PC-3 (cell line): ENCODE measurements at regions not wholly inside any gene's neighbourhood (a gene's known extent, or its start where the extent isn't known, plus 50 kb on each side); places are given as distances from the start of the nearest gene placed in this dataset.

ENCODE experiments used
- ATAC-seq: fragments of 200-7000 bp; cut with Tn5 transposase; 2 replicates; pipeline ENCODE4 v1.9.1; 2020; ENCODE audit warnings: mild to moderate bottlenecking, moderate library complexity
- BruUV-seq: library from RNA; stranded (reverse); fragments of 400-500 nt; replicated peaks from 2 replicates; lab custom pipeline; 2021; lab: Mats Ljungman, UMichigan
- CTCF ChIA-PET: fragments of 300-600 bp; sonication (Branson Sonifier 250); formaldehyde crosslinking; loops from one replicate; lab custom pipeline; 2022; ENCODE audit warnings: antibody characterized with exemption; lab: Charles Lee
- POLR2A ChIA-PET: fragments of 300-600 bp; sonication (Branson Sonifier 250); formaldehyde crosslinking; loops from one replicate; lab custom pipeline; 2022; ENCODE audit warnings: antibody characterized with exemption; ENCODE audit not compliant: unreplicated experiment; lab: Charles Lee
- DNase-seq: peaks from one replicate; pipeline ENCODE4 v3.0.0-alpha.2; 2015
- H2AFZ ChIP-seq: fragments of 300-600 bp; sonication (generic); 2 replicates; pipeline ENCODE4 v1.6.0; 2016; ENCODE audit warnings: antibody characterized with exemption, low read length
- H3F3A ChIP-seq: fragments of 300-600 bp; sonication (generic); one replicate; pipeline ENCODE4 v1.6.0; 2017; ENCODE audit warnings: antibody characterized with exemption, low read length, control low read depth, mild to moderate bottlenecking; ENCODE audit not compliant: unreplicated experiment
- H3K27ac ChIP-seq: fragments of 300-600 bp; sonication (generic); 2 replicates; pipeline ENCODE4 v1.5.1; 2016; ENCODE audit warnings: mild to moderate bottlenecking, low read length
- H3K27me3 ChIP-seq: fragments of 300-600 bp; sonication (generic); 2 replicates; pipeline ENCODE4 v1.6.1; 2016; ENCODE audit warnings: low read length, mixed read lengths
- H3K36me3 ChIP-seq: fragments of 300-600 bp; sonication (generic); 2 replicates; pipeline ENCODE4 v1.6.1; 2016; ENCODE audit warnings: low read depth, mixed run types, low read length, mixed read lengths
- H3K4me1 ChIP-seq: fragments of 300-600 bp; sonication (generic); 2 replicates; pipeline ENCODE4 v1.5.1; 2016; ENCODE audit warnings: low read length; ENCODE audit not compliant: insufficient read depth
- H3K4me2 ChIP-seq: fragments of 300-600 bp; sonication (generic); 2 replicates; pipeline ENCODE4 v1.6.0; 2016; ENCODE audit warnings: low read length
- H3K4me3 ChIP-seq: fragments of 300-600 bp; sonication (generic); 2 replicates; pipeline ENCODE4 v1.5.1; 2016; ENCODE audit warnings: mild to moderate bottlenecking, low read length, mixed read lengths
- H3K79me2 ChIP-seq: fragments of 300-600 bp; sonication (generic); 2 replicates; pipeline ENCODE4 v1.6.1; 2017; ENCODE audit warnings: low read length, mixed read lengths
- H3K9ac ChIP-seq: fragments of 300-600 bp; sonication (generic); 2 replicates; pipeline ENCODE4 v1.6.0; 2016; ENCODE audit warnings: mild to moderate bottlenecking, low read length
- H3K9me2 ChIP-seq: fragments of 300-600 bp; sonication (generic); replicated peaks from 2 replicates; pipeline ENCODE4 v1.6.1; 2016; ENCODE audit warnings: mixed run types, low read length, mixed read lengths
- H3K9me3 ChIP-seq: fragments of 300-600 bp; sonication (generic); 2 replicates; pipeline ENCODE4 v1.6.1; 2016; ENCODE audit warnings: low read length, mixed read lengths
- H4K20me1 ChIP-seq: fragments of 300-600 bp; sonication (generic); 2 replicates; pipeline ENCODE4 v1.6.1; 2016; ENCODE audit warnings: low read length, mixed read lengths
- CTCF ChIP-seq: fragments of 300-600 bp; sonication (generic); conservative IDR thresholded peaks from 2 replicates; pipeline ENCODE4 v1.5.1; 2017; ENCODE audit warnings: antibody characterized with exemption, low read depth, mild to moderate bottlenecking, low read length
- EZH2 ChIP-seq: fragments of 300-600 bp; sonication (generic); IDR thresholded peaks from one replicate; pipeline ENCODE4 v1.6.1; 2017; ENCODE audit warnings: antibody characterized with exemption, mild to moderate bottlenecking, low read length; ENCODE audit not compliant: unreplicated experiment
- EZH2phosphoT487 ChIP-seq: fragments of 300-600 bp; sonication (generic); IDR thresholded peaks from 2 replicates; pipeline ENCODE4 v1.6.1; 2018; ENCODE audit warnings: mild to moderate bottlenecking, antibody characterized with exemption, low read length, borderline replicate concordance
- intact Hi-C: fragments of 100-400 bp; cut with micrococcal nuclease; formaldehyde crosslinking; loops from 2 replicates; pipeline ENCODE4 v1.9.0; 2023

GRCh38 chr9:120153258-120153657, 426.7 kb downstream of the CDK5RAP2 start:
- H3K9ac ChIP-seq, result no peak overlapping the region

GRCh38 chr9:120152295-120152694, 427.7 kb downstream of the CDK5RAP2 start:
- no peaks in the 10 kb centered on the region for H4K20me1 ChIP-seq
- ATAC-seq (no peak), DNase-seq (no peak)
- BruUV-seq, result no TSS peak
- no peak overlapping the region for H3K4me3 ChIP-seq
- H3K4me2 ChIP-seq, result no peak overlapping the region
- no peaks in the 10 kb centered on the region for H3K36me3 ChIP-seq
- intact Hi-C loops, result no loop called here
- no peak overlapping the region for H2AFZ ChIP-seq
- CTCF ChIA-PET, result no interaction called here
- no peak overlapping the region for H3K27ac ChIP-seq
- H3K9me2 ChIP-seq, result no peaks in the 10 kb centered on the region
- H3K9ac ChIP-seq, result no peak overlapping the region
- no peaks in the 10 kb centered on the region for H3K79me2 ChIP-seq
- POLR2A ChIA-PET, result no interaction called here
- no peaks in the 10 kb centered on the region for H3K4me1 ChIP-seq
- no peaks in the 10 kb centered on the region for H3K27me3 ChIP-seq
- no peaks in the 10 kb centered on the region for H3K9me3 ChIP-seq
- TF ChIP-seq CTCF, result no peak
- TF ChIP-seq EZH2phosphoT487, result no peak
- TF ChIP-seq EZH2, result no peak
- H3F3A ChIP-seq, result no peaks in the 10 kb centered on the region

More at GRCh38 chr9:120153258-120153657, 426.7 kb downstream of the CDK5RAP2 start:
- Histone ChIP-seq H3K4me1 (no peaks in the 10 kb centered on the region), H3K79me2 (no peaks in the 10 kb centered on the region), H2AFZ (no peak overlapping the region), H3F3A (no peaks in the 10 kb centered on the region), H3K9me3 (no peaks in the 10 kb centered on the region), H4K20me1 (no peaks in the 10 kb centered on the region), H3K4me3 (no peak overlapping the region), H3K9me2 (no peaks in the 10 kb centered on the region), H3K4me2 (no peak overlapping the region), H3K36me3 (no peaks in the 10 kb centered on the region), H3K27me3 (no peaks in the 10 kb centered on the region), H3K27ac (no peak overlapping the region)
- ATAC-seq (no peak), DNase-seq (no peak)
- ChIA-PET POLR2A (no interaction called here), CTCF (no interaction called here)
- no peak for TF ChIP-seq EZH2
- TF ChIP-seq CTCF, result no peak
- TF ChIP-seq EZH2phosphoT487, result no peak
- intact Hi-C loops, result no loop called here
- BruUV-seq, result no TSS peak

- TF ChIP-seq EZH2phosphoT487 (no peak), EZH2 (no peak), CTCF (no peak)
- BruUV-seq, result no TSS peak
- intact Hi-C loops, result no loop called here
- no peak overlapping the region for H2AFZ ChIP-seq
- H3K27ac ChIP-seq, result no peak overlapping the region
- H4K20me1 ChIP-seq, result no peaks in the 10 kb centered on the region
- no peak overlapping the region for H3K4me3 ChIP-seq
- H3K4me1 ChIP-seq, result no peaks in the 10 kb centered on the region
- no peaks in the 10 kb centered on the region for H3K36me3 ChIP-seq
- ChIA-PET CTCF (no interaction called here), POLR2A (no interaction called here)
- H3K79me2 ChIP-seq, result no peaks in the 10 kb centered on the region
- no peaks in the 10 kb centered on the region for H3K27me3 ChIP-seq
- no peak overlapping the region for H3K4me2 ChIP-seq
- H3K9ac ChIP-seq, result no peak overlapping the region
- H3K9me3 ChIP-seq, result no peaks in the 10 kb centered on the region
- no peak for ATAC-seq
- no peak for DNase-seq
- H3K9me2 ChIP-seq, result no peaks in the 10 kb centered on the region
- H3F3A ChIP-seq, result no peaks in the 10 kb centered on the region
These were observed 428.2 kb downstream of the CDK5RAP2 start for GRCh38 chr9:120151806-120152205.
